ENCODE measurements at regions not wholly inside any gene's neighbourhood (a gene's known extent, or its start where the extent isn't known, plus 50 kb on each side); places are given as distances from the start of the nearest gene placed in this dataset.

DNA sequence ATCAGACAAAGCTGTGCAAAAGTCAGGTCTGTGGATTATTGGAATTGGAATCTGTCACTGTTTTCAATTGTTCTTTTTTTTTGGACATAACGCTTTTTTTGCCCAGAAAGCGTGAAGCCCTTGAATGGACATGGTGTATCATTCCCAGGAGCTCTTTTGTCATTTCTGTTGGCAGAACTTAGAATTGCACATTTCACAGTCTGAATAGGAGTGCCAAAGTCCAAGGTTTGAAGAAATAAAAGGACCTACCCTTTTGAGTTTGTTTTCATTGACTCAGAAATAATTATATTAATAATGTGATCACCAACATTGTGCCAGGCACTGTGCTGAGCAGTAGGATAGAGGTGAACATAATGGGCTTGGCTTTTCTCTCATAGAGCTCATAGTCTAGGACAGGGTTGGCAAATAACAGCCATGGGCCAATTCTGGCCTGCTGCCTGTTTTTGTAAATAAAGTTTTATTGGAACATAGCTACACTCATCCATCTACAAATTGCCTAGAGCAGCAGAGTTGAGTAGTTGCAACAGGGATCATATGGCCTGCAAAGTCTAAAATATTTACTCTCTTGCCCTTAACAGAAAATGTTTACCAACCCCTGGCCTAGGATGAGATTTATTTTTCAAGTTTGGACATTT lies 62.6 kb upstream of the ATXN1 start:
- H3K27ac ChIP-seq (ENCODE audit: control insufficient read depth, insufficient read depth): no peak overlapping the region
- no peak overlapping the region for H3K9ac ChIP-seq (ENCODE audit: control insufficient read depth, insufficient read depth, low read length)
- TF ChIP-seq, protein P1, sequence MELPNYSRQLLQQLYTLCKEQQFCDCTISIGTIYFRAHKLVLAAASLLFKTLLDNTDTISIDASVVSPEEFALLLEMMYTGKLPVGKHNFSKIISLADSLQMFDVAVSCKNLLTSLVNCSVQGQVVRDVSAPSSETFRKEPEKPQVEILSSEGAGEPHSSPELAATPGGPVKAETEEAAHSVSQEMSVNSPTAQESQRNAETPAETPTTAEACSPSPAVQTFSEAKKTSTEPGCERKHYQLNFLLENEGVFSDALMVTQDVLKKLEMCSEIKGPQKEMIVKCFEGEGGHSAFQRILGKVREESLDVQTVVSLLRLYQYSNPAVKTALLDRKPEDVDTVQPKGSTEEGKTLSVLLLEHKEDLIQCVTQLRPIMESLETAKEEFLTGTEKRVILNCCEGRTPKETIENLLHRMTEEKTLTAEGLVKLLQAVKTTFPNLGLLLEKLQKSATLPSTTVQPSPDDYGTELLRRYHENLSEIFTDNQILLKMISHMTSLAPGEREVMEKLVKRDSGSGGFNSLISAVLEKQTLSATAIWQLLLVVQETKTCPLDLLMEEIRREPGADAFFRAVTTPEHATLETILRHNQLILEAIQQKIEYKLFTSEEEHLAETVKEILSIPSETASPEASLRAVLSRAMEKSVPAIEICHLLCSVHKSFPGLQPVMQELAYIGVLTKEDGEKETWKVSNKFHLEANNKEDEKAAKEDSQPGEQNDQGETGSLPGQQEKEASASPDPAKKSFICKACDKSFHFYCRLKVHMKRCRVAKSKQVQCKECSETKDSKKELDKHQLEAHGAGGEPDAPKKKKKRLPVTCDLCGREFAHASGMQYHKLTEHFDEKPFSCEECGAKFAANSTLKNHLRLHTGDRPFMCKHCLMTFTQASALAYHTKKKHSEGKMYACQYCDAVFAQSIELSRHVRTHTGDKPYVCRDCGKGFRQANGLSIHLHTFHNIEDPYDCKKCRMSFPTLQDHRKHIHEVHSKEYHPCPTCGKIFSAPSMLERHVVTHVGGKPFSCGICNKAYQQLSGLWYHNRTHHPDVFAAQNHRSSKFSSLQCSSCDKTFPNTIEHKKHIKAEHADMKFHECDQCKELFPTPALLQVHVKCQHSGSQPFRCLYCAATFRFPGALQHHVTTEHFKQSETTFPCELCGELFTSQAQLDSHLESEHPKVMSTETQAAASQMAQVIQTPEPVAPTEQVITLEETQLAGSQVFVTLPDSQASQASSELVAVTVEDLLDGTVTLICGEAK (IDR thresholded peaks at IDR 0.05; ENCODE audit: borderline replicate concordance): peak; percentile 77
- no peak for TF ChIP-seq EZH2 (IDR thresholded peaks at IDR 0.05; ENCODE audit: borderline replicate concordance, control insufficient read depth, low read depth, low read length)
- no peak overlapping the region for H3K4me2 ChIP-seq (ENCODE audit: control insufficient read depth, insufficient read depth)
- no peak overlapping the region for H3K4me3 ChIP-seq
- no peak for DNase-seq (ENCODE audit: low read depth, low spot score)
- ChIA-PET CTCF (interaction anchor here (1.0 to 1.4 kb wide), 2 partner anchors 60 to 141 kb away, joined by 3 read pairs; no protein-coding TSS in a partner anchor), SMC1A (ENCODE audit: uncharacterized antibody, unreplicated experiment) (interaction anchor here (1.5 kb wide), 3 partner anchors 10 to 132 kb away, joined by 4 to 5 read pairs (median 4); no protein-coding TSS in a partner anchor), RAD21 (ENCODE audit: unreplicated experiment) (no interaction called here), POLR2A (no interaction called here)
- H3K9me3 ChIP-seq (replicated peaks; ENCODE audit: control insufficient read depth, insufficient read depth, low read length): no peaks in the 10 kb centered on the region; the same call in 2 of the 3 replicates
- BruUV-seq (replicated peaks): no TSS peak
- WGBS (ENCODE audit: insufficient coverage, insufficient replicate concordance, low lambda C conversion rate, missing lambda C conversion rate): 100% methylated on average over 2 of the region's 2 CpGs
- no peak for FAIRE-seq
- no peak for ATAC-seq
- 0 out of 2 replicates have a peak, but pooled peaks cover 3% of the 10 kb centered on the region for H3K4me1 ChIP-seq (ENCODE audit: control insufficient read depth, insufficient read depth, low read length)
- H2AFZ ChIP-seq (ENCODE audit: control insufficient read depth, low read depth, low read length): no peak overlapping the region
- intact Hi-C loops (cut with micrococcal nuclease; ENCODE audit: unreplicated experiment): no loop called here
- H4K20me1 ChIP-seq (ENCODE audit: control insufficient read depth, insufficient read depth): no peaks in the 10 kb centered on the region
- H3K27me3 ChIP-seq (replicated peaks in 1 of 2; ENCODE audit: control insufficient read depth in 2 of 2, insufficient read depth in 2 of 2, low read length in 1 of 2): no peaks in the 10 kb centered on the region
- in situ Hi-C loops (cut with MboI): no loop called here
- no peaks in the 10 kb centered on the region for H3K36me3 ChIP-seq (ENCODE audit: control insufficient read depth in 2 of 2, insufficient read depth in 2 of 2, low read length in 1 of 2)
- no peaks in the 10 kb centered on the region for H3K79me2 ChIP-seq (ENCODE audit: control insufficient read depth, insufficient read depth, low read length)
